H1 (cell line): ENCODE measurements at regions not wholly inside any gene's neighbourhood (a gene's known extent, or its start where the extent isn't known, plus 50 kb on each side); places are given as distances from the start of the nearest gene placed in this dataset.

ENCODE experiments used
- CTCF ChIA-PET: fragments of 300-600 bp; sonication (Branson Sonifier 250); formaldehyde crosslinking; loops from one replicate; lab custom pipeline; 2021; ENCODE audit not compliant: partially characterized antibody; lab: Charles Lee
- POLR2A ChIA-PET: fragments of 300-600 bp; sonication (Branson Sonifier 250); formaldehyde crosslinking; loops from one replicate; lab custom pipeline; 2021; ENCODE audit warnings: inconsistent platforms; ENCODE audit not compliant: partially characterized antibody; lab: Charles Lee
- DNase-seq, 2 experiments: peaks; one replicate each; pipeline versions ENCODE4 v3.0.0 to v3.0.0-alpha.2; 2010 to 2022; ENCODE audit warnings: low spot score in 2 of 2, low read depth in 1 of 2, mixed read lengths in 1 of 2
- FAIRE-seq: peaks from 2 replicates; lab custom pipeline; 2011; peaks lifted over from hg19 to GRCh38; lab: Jason Lieb, UNC
- H2AFZ ChIP-seq: 2 replicates; pipeline ENCODE4 v1.8.1; 2012; ENCODE audit warnings: low read length, inconsistent platforms
- H2AK5ac ChIP-seq: 2 replicates; pipeline ENCODE4 v1.6.1; 2013; ENCODE audit warnings: low read depth, low read length
- H2BK120ac ChIP-seq: replicated peaks from 2 replicates; pipeline ENCODE3; 2013; ENCODE audit warnings: low read depth, low read length, inconsistent platforms
- H2BK12ac ChIP-seq: 2 replicates; pipeline ENCODE4 v1.6.1; 2013; ENCODE audit warnings: low read depth, low read length
- H2BK15ac ChIP-seq: 2 replicates; pipeline ENCODE4 v1.6.1; 2013; ENCODE audit warnings: low read length
- H2BK20ac ChIP-seq: 2 replicates; pipeline ENCODE4 v1.6.1; 2013; ENCODE audit warnings: low read length
- H2BK5ac ChIP-seq: 2 replicates; pipeline ENCODE4 v1.6.1; 2013; ENCODE audit warnings: low read depth, low read length
- H3K14ac ChIP-seq: 2 replicates; pipeline ENCODE4 v1.6.1; 2013; ENCODE audit warnings: inconsistent platforms; ENCODE audit not compliant: insufficient read length
- H3K18ac ChIP-seq: 2 replicates; pipeline ENCODE4 v1.6.1; 2013; ENCODE audit warnings: low read length; ENCODE audit errors: extremely low read depth
- H3K23ac ChIP-seq: 2 replicates; pipeline ENCODE4 v1.6.1; 2013; ENCODE audit warnings: inconsistent platforms; ENCODE audit not compliant: insufficient read length
- H3K23me2 ChIP-seq: 2 replicates; pipeline ENCODE4 v1.6.1; 2013; ENCODE audit warnings: low read depth, low read length
- H3K27ac ChIP-seq: 2 replicates; pipeline ENCODE4 v1.6.1; 2011; ENCODE audit warnings: low read depth, low read length, inconsistent platforms
- H3K27me3 ChIP-seq, 4 experiments: replicated peaks in 1 of 4; 1 replicate in 1 of 4; 2 replicates in 3 of 4; pipeline versions ENCODE4 v1.6.1 to v1.8.1; 2011 to 2013; ENCODE audit warnings: low read length in 3 of 4, mild to moderate bottlenecking in 3 of 4, inconsistent platforms in 2 of 4, mixed read lengths in 2 of 4, moderate library complexity in 1 of 4; ENCODE audit not compliant: control insufficient read depth in 3 of 4, insufficient read depth in 3 of 4; ENCODE audit errors: extremely low read depth in 1 of 4
- H3K36me3 ChIP-seq, 4 experiments: 2 replicates each; pipeline versions ENCODE4 v1.6.1 to v1.8.1; 2011 to 2013; ENCODE audit warnings: mild to moderate bottlenecking in 4 of 4, low read length in 3 of 4, moderate library complexity in 2 of 4, control low read depth in 1 of 4, inconsistent platforms in 1 of 4; ENCODE audit not compliant: insufficient read depth in 4 of 4, control insufficient read depth in 2 of 4
- H3K4ac ChIP-seq: replicated peaks from 2 replicates; pipeline ENCODE3; 2013; ENCODE audit warnings: low read length, low read depth, mixed read lengths, inconsistent platforms; ENCODE audit not compliant: insufficient read length
- H3K4me1 ChIP-seq, 4 experiments: replicated peaks in 1 of 4; 1 replicate in 1 of 4; 2 replicates in 3 of 4; pipeline versions ENCODE4 v1.6.1 to v1.8.1; 2011 to 2013; ENCODE audit warnings: low read length in 3 of 4, inconsistent platforms in 2 of 4, mixed read lengths in 1 of 4; ENCODE audit not compliant: insufficient read depth in 4 of 4, control insufficient read depth in 3 of 4
- H3K4me2 ChIP-seq, 2 experiments: 2 replicates each; pipeline versions ENCODE4 v1.6.1 to v1.8.1; 2011 to 2013; ENCODE audit warnings: low read depth in 2 of 2, low read length in 2 of 2, control low read depth in 1 of 2, inconsistent platforms in 1 of 2, mild to moderate bottlenecking in 1 of 2; ENCODE audit not compliant: insufficient read depth in 1 of 2
- H3K4me3 ChIP-seq, 4 experiments: fragments of 200-600, 300-600 bp in 1 of 4; sonication (generic), shearing (Covaris generic), sonication (Bioruptor Twin) in 1 of 4; 2 replicates each; pipeline versions ENCODE4 v1.5.1 to v1.8.1; 2011 to 2016; ENCODE audit warnings: low read length in 4 of 4, low read depth in 3 of 4, control low read depth in 2 of 4, inconsistent platforms in 2 of 4, mild to moderate bottlenecking in 2 of 4, mixed read lengths in 1 of 4, moderate library complexity in 1 of 4; ENCODE audit not compliant: insufficient read depth in 2 of 4; ENCODE audit errors: extremely low read depth in 1 of 4
- H3K56ac ChIP-seq: replicated peaks from 2 replicates; pipeline ENCODE3; 2013; ENCODE audit warnings: low read depth, mild to moderate bottlenecking, mixed read lengths, low read length, inconsistent platforms; ENCODE audit not compliant: insufficient read length
- H3K79me1 ChIP-seq: 2 replicates; pipeline ENCODE4 v1.6.1; 2013; ENCODE audit warnings: low read depth, low read length, control low read depth
- H3K79me2 ChIP-seq, 2 experiments: 2 replicates each; pipeline versions ENCODE4 v1.6.1 to v1.8.1; 2012 to 2013; ENCODE audit warnings: low read length in 2 of 2, mild to moderate bottlenecking in 2 of 2, inconsistent platforms in 1 of 2; ENCODE audit not compliant: insufficient read depth in 2 of 2, control insufficient read depth in 1 of 2
- H3K9ac ChIP-seq, 4 experiments: replicated peaks in 1 of 4; 1 replicate in 1 of 4; 2 replicates in 3 of 4; pipeline versions ENCODE4 v1.6.1 to v1.8.1; 2011 to 2013; ENCODE audit warnings: low read depth in 3 of 4, low read length in 3 of 4, control low read depth in 2 of 4, mild to moderate bottlenecking in 2 of 4, moderate library complexity in 2 of 4, inconsistent platforms in 1 of 4; ENCODE audit errors: extremely low read depth in 1 of 4
- H3K9me3 ChIP-seq, 2 experiments: 2 replicates each; pipeline versions ENCODE4 v1.6.1 to v1.8.1; 2012 to 2013; ENCODE audit warnings: mild to moderate bottlenecking in 2 of 2, moderate library complexity in 2 of 2, control low read depth in 1 of 2, inconsistent platforms in 1 of 2, low read depth in 1 of 2, low read length in 1 of 2, mixed read lengths in 1 of 2; ENCODE audit not compliant: insufficient read depth in 2 of 2
- H4K20me1 ChIP-seq, 2 experiments: replicated peaks in 1 of 2; 2 replicates each; pipeline versions ENCODE3 to v1.8.1; 2011 to 2013; ENCODE audit warnings: inconsistent platforms in 2 of 2, low read length in 2 of 2, mild to moderate bottlenecking in 1 of 2; ENCODE audit not compliant: insufficient read depth in 2 of 2, control insufficient read depth in 1 of 2
- H4K5ac ChIP-seq: 2 replicates; pipeline ENCODE4 v1.6.1; 2013; ENCODE audit warnings: low read length, low read depth, mixed read lengths, inconsistent platforms; ENCODE audit not compliant: insufficient read length
- H4K8ac ChIP-seq: 2 replicates; pipeline ENCODE4 v1.8.0; 2013; ENCODE audit warnings: mild to moderate bottlenecking, moderate library complexity, low read length, inconsistent platforms; ENCODE audit not compliant: insufficient read depth; ENCODE audit errors: extremely low read depth
- H4K91ac ChIP-seq: replicated peaks from 2 replicates; pipeline ENCODE3; 2013; ENCODE audit warnings: low read length, mixed read lengths, inconsistent platforms; ENCODE audit not compliant: insufficient read length
- EGR1 ChIP-seq: IDR thresholded peaks from 2 replicates; pipeline ENCODE4 v1.6.1; 2011; ENCODE audit warnings: low read depth, low read length, borderline replicate concordance
- HDAC2 ChIP-seq, 2 experiments: fragments of 300-600 bp in 1 of 2; sonication (generic) in 1 of 2; IDR thresholded peaks; 2 replicates each; pipeline ENCODE4 v1.6.1; 2011 to 2012; ENCODE audit warnings: low read depth in 2 of 2, low read length in 2 of 2, mild to moderate bottlenecking in 2 of 2, moderate library complexity in 2 of 2, borderline replicate concordance in 1 of 2, inconsistent platforms in 1 of 2
- KDM1A ChIP-seq: fragments of 200-600, 300-600 bp; sonication (generic); IDR thresholded peaks from 2 replicates; pipeline ENCODE4 v1.7.1; 2016; ENCODE audit warnings: mild to moderate bottlenecking, low read length, borderline replicate concordance
- POLR2A ChIP-seq, 2 experiments: IDR thresholded peaks; 1 replicate in 1 of 2; 2 replicates in 1 of 2; pipeline ENCODE4 v1.6.1; 2011; ENCODE audit warnings: low read depth in 2 of 2, low read length in 2 of 2, mild to moderate bottlenecking in 2 of 2; ENCODE audit errors: control extremely low read depth in 1 of 2
- POLR2AphosphoS5 ChIP-seq: IDR thresholded peaks from 2 replicates; pipeline ENCODE4 v1.6.1; 2011; ENCODE audit warnings: low read depth, low read length
- RBBP5 ChIP-seq: IDR thresholded peaks from 2 replicates; pipeline ENCODE4 v1.7.1; 2012; ENCODE audit warnings: low read depth, mild to moderate bottlenecking, inconsistent platforms, low read length, moderate library complexity, borderline replicate concordance
- RXRA ChIP-seq: IDR thresholded peaks from 2 replicates; pipeline ENCODE4 v1.6.1; 2011; ENCODE audit warnings: low read depth, mild to moderate bottlenecking, low read length, moderate library complexity; ENCODE audit not compliant: insufficient read depth
- SIRT6 ChIP-seq: IDR thresholded peaks from one replicate; pipeline ENCODE4 v1.7.1; 2012; ENCODE audit warnings: low read length, inconsistent platforms
- SIX5 ChIP-seq: IDR thresholded peaks from 2 replicates; pipeline ENCODE4 v1.6.1; 2011; ENCODE audit warnings: mild to moderate bottlenecking, low read depth, low read length
- SP4 ChIP-seq: IDR thresholded peaks from 2 replicates; pipeline ENCODE4 v1.6.1; 2012; ENCODE audit warnings: low read length, inconsistent platforms
- TAF1 ChIP-seq: IDR thresholded peaks from 2 replicates; pipeline ENCODE4 v1.6.1; 2011; ENCODE audit warnings: mild to moderate bottlenecking, low read depth, low read length
- YY1 ChIP-seq: IDR thresholded peaks from 2 replicates; pipeline ENCODE4 v1.6.1; 2011; ENCODE audit warnings: low read depth, mild to moderate bottlenecking, low read length
- WGBS, 2 experiments: shearing (Covaris generic) in 1 of 2; methylation state at CpG; one replicate each; pipeline versions ENCODE4 v1.1.6 to v1.1.7; 2013 to 2015; ENCODE audit warnings: low lambda C conversion rate in 2 of 2, mixed read lengths in 2 of 2, inconsistent platforms in 1 of 2, low coverage in 1 of 2, missing lambda C conversion rate in 1 of 2; ENCODE audit not compliant: insufficient replicate concordance in 2 of 2, insufficient coverage in 1 of 2, insufficient read length in 1 of 2; ENCODE audit errors: extremely low coverage in 1 of 2, missing lambda C conversion rate in 1 of 2; 5-methylcytosine and 5-hydroxymethylcytosine counted together

- Histone ChIP-seq H3K4me2 (no peak overlapping the region), H2BK5ac (no peak overlapping the region), H3K9me3 (no peaks in the 10 kb centered on the region), H2BK20ac (no peak overlapping the region), H3K79me2 (no peaks in the 10 kb centered on the region), H3K4ac (no peak overlapping the region), H2BK12ac (no peak overlapping the region), H3K4me3 (no peak overlapping the region), H4K8ac (no peak overlapping the region), H3K18ac (no peak overlapping the region), H3K14ac (no peak overlapping the region), H3K4me1 (peaks cover 0 to 4% (median 0%) of the 10 kb centered on the region in 4 experiments; a peak in 1 of 7 replicates), H2AFZ (no peak overlapping the region), H2AK5ac (no peak overlapping the region), H4K5ac (no peak overlapping the region), H3K36me3 (no peaks in the 10 kb centered on the region), H2BK15ac (no peak overlapping the region), H2BK120ac (no peak overlapping the region), H3K27ac (no peak overlapping the region), H3K79me1 (no peaks in the 10 kb centered on the region), H3K9ac (no peak overlapping the region), H4K20me1 (no peaks in the 10 kb centered on the region), H3K27me3 (no peaks in the 10 kb centered on the region), H4K91ac (no peak overlapping the region), H3K56ac (no peak overlapping the region), H3K23ac (no peak overlapping the region), H3K23me2 (peaks cover 2% of the 10 kb centered on the region; the same call in 1 of the 2 replicates)
- WGBS, 2 experiments: 92% methylated on average over 3 of the region's 3 CpGs; no CpG with 5 or more reads in 1 of the 2 experiments
- TF ChIP-seq EGR1 (no peak), YY1 (no peak), HDAC2 (IDR thresholded peaks at IDR 0.05; ENCODE audit: borderline replicate concordance in 1 of 2, low read depth in 2 of 2, low read length in 2 of 2) (no peak), SP4 (no peak), POLR2A (IDR thresholded peaks at IDR 0.05; ENCODE audit: control extremely low read depth in 1 of 2, low read depth in 2 of 2, low read length in 2 of 2) (no peak), TAF1 (no peak), RBBP5 (no peak), POLR2AphosphoS5 (no peak), SIX5 (no peak), SIRT6 (no peak), KDM1A (no peak), RXRA (no peak)
- POLR2A ChIA-PET: no interaction called here
- no peak for DNase-seq
- FAIRE-seq: no peak
- CTCF ChIA-PET: interaction anchor here (0.6 to 1.4 kb wide), 5 partner anchors 10 to 235 kb away, joined by 3 to 5 read pairs (median 3); no protein-coding TSS in a partner anchor
Observed at GRCh38 chr7:108985037-108985436, 415.4 kb downstream of the DNAJB9 start.
